H9 (cell line): ENCODE measurements at regions not wholly inside any gene's neighbourhood (a gene's known extent, or its start where the extent isn't known, plus 50 kb on each side); places are given as distances from the start of the nearest gene placed in this dataset.

Source experiments
- DNase-seq: peaks from one replicate; pipeline ENCODE4 v3.0.0-alpha.2; 2017
- H2AFZ ChIP-seq: one replicate; pipeline ENCODE4 v1.6.1; 2013; ENCODE audit warnings: mild to moderate bottlenecking, low read length, control low read depth, moderate library complexity
- H2AK5ac ChIP-seq: 2 replicates; pipeline ENCODE4 v1.6.1; 2013; ENCODE audit warnings: low read length, control low read depth, mixed read lengths; ENCODE audit not compliant: insufficient read length
- H2BK120ac ChIP-seq: one replicate; pipeline ENCODE4 v1.6.1; 2013; ENCODE audit warnings: low read depth, mild to moderate bottlenecking, low read length, control low read depth, inconsistent platforms; ENCODE audit not compliant: poor library complexity, severe bottlenecking
- H2BK12ac ChIP-seq: 2 replicates; pipeline ENCODE4 v1.6.1; 2013; ENCODE audit warnings: low read length, control low read depth, mixed read lengths, low read depth; ENCODE audit not compliant: insufficient read length
- H2BK15ac ChIP-seq: 2 replicates; pipeline ENCODE4 v1.6.1; 2013; ENCODE audit warnings: low read depth, low read length, control low read depth
- H2BK20ac ChIP-seq: one replicate; pipeline ENCODE4 v1.6.1; 2013; ENCODE audit warnings: low read depth, mild to moderate bottlenecking, low read length, control low read depth, inconsistent platforms; ENCODE audit not compliant: poor library complexity, severe bottlenecking
- H2BK5ac ChIP-seq: 2 replicates; pipeline ENCODE4 v1.6.1; 2013; ENCODE audit warnings: low read length, control low read depth, mixed read lengths; ENCODE audit not compliant: insufficient read length
- H3K14ac ChIP-seq: 2 replicates; pipeline ENCODE4 v1.6.1; 2013; ENCODE audit warnings: low read length, control low read depth; ENCODE audit not compliant: insufficient read depth
- H3K18ac ChIP-seq: 2 replicates; pipeline ENCODE4 v1.6.1; 2013; ENCODE audit warnings: low read depth, mild to moderate bottlenecking, mixed read lengths, low read length, control low read depth; ENCODE audit not compliant: insufficient read length
- H3K23ac ChIP-seq: 2 replicates; pipeline ENCODE4 v1.6.1; 2013; ENCODE audit warnings: low read length, control low read depth, mixed read lengths, low read depth; ENCODE audit not compliant: insufficient read length
- H3K23me2 ChIP-seq: 2 replicates; pipeline ENCODE4 v1.6.1; 2013; ENCODE audit warnings: low read depth, mild to moderate bottlenecking, mixed read lengths, low read length, control low read depth; ENCODE audit not compliant: insufficient read length, poor library complexity, severe bottlenecking
- H3K27ac ChIP-seq: 2 replicates; pipeline ENCODE4 v1.5.1; 2013; ENCODE audit warnings: low read length, control low read depth, mixed read lengths, low read depth; ENCODE audit not compliant: insufficient read length
- H3K27me3 ChIP-seq: 2 replicates; pipeline ENCODE4 v1.6.1; 2013; ENCODE audit warnings: low read length, control low read depth, inconsistent platforms; ENCODE audit not compliant: insufficient read depth
- H3K4ac ChIP-seq: 2 replicates; pipeline ENCODE4 v1.6.1; 2013; ENCODE audit warnings: low read depth, mild to moderate bottlenecking, control low read depth, inconsistent platforms, low read length, moderate library complexity
- H3K4me1 ChIP-seq: 2 replicates; pipeline ENCODE4 v1.6.1; 2013; ENCODE audit warnings: low read length, control low read depth, inconsistent platforms; ENCODE audit not compliant: insufficient read depth
- H3K4me2 ChIP-seq: 2 replicates; pipeline ENCODE4 v1.6.1; 2013; ENCODE audit warnings: low read length, control low read depth, mixed read lengths; ENCODE audit not compliant: insufficient read length, insufficient read depth
- H3K56ac ChIP-seq: 2 replicates; pipeline ENCODE4 v1.6.1; 2013; ENCODE audit warnings: low read depth, mild to moderate bottlenecking, mixed read lengths, low read length, control low read depth; ENCODE audit not compliant: insufficient read length
- H3K79me1 ChIP-seq: 2 replicates; pipeline ENCODE4 v1.6.1; 2013; ENCODE audit warnings: low read depth, mild to moderate bottlenecking, moderate library complexity, low read length, control low read depth, inconsistent platforms; ENCODE audit not compliant: insufficient read depth, poor library complexity, severe bottlenecking
- H3K79me2 ChIP-seq: 2 replicates; pipeline ENCODE4 v1.6.1; 2013; ENCODE audit warnings: low read length, control low read depth, inconsistent platforms; ENCODE audit not compliant: insufficient read depth
- H3K9ac ChIP-seq: 2 replicates; pipeline ENCODE4 v1.6.1; 2013; ENCODE audit warnings: low read length, control low read depth, mixed read lengths; ENCODE audit not compliant: insufficient read length; ENCODE audit errors: extremely low read depth
- H3K9me3 ChIP-seq: one replicate; pipeline ENCODE4 v1.6.1; 2013; ENCODE audit warnings: low read depth, low read length, inconsistent platforms; ENCODE audit not compliant: control insufficient read depth
- H3T11ph ChIP-seq: one replicate; pipeline ENCODE4 v1.6.1; 2013; ENCODE audit warnings: mild to moderate bottlenecking, low read length, control low read depth, inconsistent platforms
- H4K20me1 ChIP-seq: one replicate; pipeline ENCODE4 v1.6.1; 2013; ENCODE audit not compliant: control insufficient read depth, insufficient read length, insufficient read depth
- H4K5ac ChIP-seq: 2 replicates; pipeline ENCODE4 v1.6.1; 2013; ENCODE audit warnings: low read depth, mild to moderate bottlenecking, mixed read lengths, low read length, control low read depth; ENCODE audit not compliant: insufficient read length
- H4K8ac ChIP-seq: replicated peaks from 2 replicates; pipeline ENCODE4 v1.6.1; 2013; ENCODE audit warnings: low read length, control low read depth, mixed read lengths, low read depth; ENCODE audit not compliant: insufficient read length
- H4K91ac ChIP-seq: 2 replicates; pipeline ENCODE4 v1.6.1; 2013; ENCODE audit warnings: low read depth, mild to moderate bottlenecking, moderate library complexity, mixed read lengths, low read length, control low read depth; ENCODE audit not compliant: insufficient read length
- H3K27ac Mint-ChIP-seq, 3 experiments: 2 replicates in 2 of 3; 3 replicates in 1 of 3; pipeline ENCODE4 v1.8.0; 2020 to 2021; ENCODE audit warnings: mixed read lengths in 3 of 3, mild to moderate bottlenecking in 1 of 3, moderate library complexity in 1 of 3
- H3K27me3 Mint-ChIP-seq: 2 replicates; pipeline ENCODE4 v1.8.0; 2021; ENCODE audit warnings: low read depth, mild to moderate bottlenecking, moderate library complexity, mixed read lengths
- H3K36me3 Mint-ChIP-seq, 3 experiments: 2 replicates in 2 of 3; 3 replicates in 1 of 3; pipeline ENCODE4 v1.8.0; 2020 to 2021; ENCODE audit warnings: low read depth in 3 of 3, mixed read lengths in 3 of 3; ENCODE audit not compliant: insufficient read depth in 1 of 3
- H3K4me1 Mint-ChIP-seq, 2 experiments: 2 replicates each; pipeline ENCODE4 v1.8.0; 2020; ENCODE audit warnings: mixed read lengths in 2 of 2
- H3K4me3 Mint-ChIP-seq, 2 experiments: 2 replicates in 1 of 2; 3 replicates in 1 of 2; pipeline ENCODE4 v1.8.0; 2020 to 2021; ENCODE audit warnings: mild to moderate bottlenecking in 2 of 2, mixed read lengths in 2 of 2, moderate library complexity in 1 of 2
- H3K9me3 Mint-ChIP-seq, 2 experiments: 2 replicates in 1 of 2; 3 replicates in 1 of 2; pipeline ENCODE4 v1.8.0; 2020; ENCODE audit warnings: mild to moderate bottlenecking in 2 of 2, mixed read lengths in 2 of 2, moderate library complexity in 1 of 2
- CTCF ChIP-seq: fragments of 200-600 bp; sonication (generic); conservative IDR thresholded peaks from 3 replicates; pipeline ENCODE4 v1.8.0; 2021; ENCODE audit warnings: antibody characterized with exemption, mild to moderate bottlenecking
- whole genome bisulfite sequencing: extraction: QIAGEN DNeasy Blood & Tissue Kit; methylation state at CpG from one replicate; pipeline ENCODE4 v1.1.7; 2013; ENCODE audit warnings: missing lambda C conversion rate, low lambda C conversion rate, mixed read lengths; ENCODE audit not compliant: insufficient read length; ENCODE audit errors: extremely low coverage; 5-methylcytosine and 5-hydroxymethylcytosine counted together

DNA sequence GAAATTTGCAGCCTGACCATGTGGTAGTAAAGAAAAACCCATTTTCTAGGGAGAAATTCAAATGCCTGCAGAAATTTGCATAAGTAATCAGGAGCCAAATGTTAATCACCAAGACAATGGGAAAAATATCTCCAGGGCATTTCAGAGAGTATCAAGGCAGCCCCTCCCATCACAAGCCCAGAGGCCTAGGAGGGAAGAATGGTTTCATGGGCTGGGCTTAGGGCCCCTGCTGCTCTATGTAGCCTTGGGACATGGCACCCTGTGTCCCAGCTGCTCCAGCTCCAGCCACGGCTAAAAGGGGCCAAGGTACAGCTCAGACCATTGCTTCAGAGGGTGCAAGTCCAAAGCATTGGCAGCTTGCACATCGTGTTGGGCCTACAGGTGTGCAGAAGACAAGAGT, 117.2 kb upstream of the RALGAPA2 start:
- H3K79me2 ChIP-seq = no peaks in the 10 kb centered on the region
- H2BK12ac ChIP-seq = no peak overlapping the region
- Mint-ChIP-seq H3K4me1 (peaks cover 3 to 5% of the 10 kb centered on the region in 2 experiments), H3K9me3 (peaks cover 25 to 34% of the 10 kb centered on the region in 2 experiments), H3K27ac (no peak overlapping the region), H3K36me3 (peaks cover 13 to 32% (median 23%) of the 10 kb centered on the region in 3 experiments), H3K4me3 (no peak overlapping the region), H3K27me3 (peaks cover 4% of the 10 kb centered on the region)
- H2BK120ac ChIP-seq = no peak overlapping the region
- no peaks in the 10 kb centered on the region for H3K79me1 ChIP-seq
- no peaks in the 10 kb centered on the region for H3K27me3 ChIP-seq
- no peak overlapping the region for H3K56ac ChIP-seq
- H3K9me3 ChIP-seq = no peaks in the 10 kb centered on the region
- H4K5ac ChIP-seq = no peak overlapping the region
- no peak for TF ChIP-seq CTCF
- no peak overlapping the region for H2BK15ac ChIP-seq
- WGBS = no CpG with 5 or more reads among the region's 2 CpGs
- no peak overlapping the region for H3K9ac ChIP-seq
- no peak overlapping the region for H3K4me2 ChIP-seq
- no peak overlapping the region for H3T11ph ChIP-seq
- no peak overlapping the region for H3K27ac ChIP-seq
- no peak for DNase-seq
- H3K23ac ChIP-seq = no peak overlapping the region
- H2AFZ ChIP-seq = no peak overlapping the region
- H3K4ac ChIP-seq = no peak overlapping the region
- H4K20me1 ChIP-seq = no peaks in the 10 kb centered on the region
- no peak overlapping the region for H2BK20ac ChIP-seq
- H3K18ac ChIP-seq = no peak overlapping the region
- no peak overlapping the region for H4K8ac ChIP-seq
- H2AK5ac ChIP-seq = no peak overlapping the region
- no peaks in the 10 kb centered on the region for H3K23me2 ChIP-seq
- no peaks in the 10 kb centered on the region for H3K4me1 ChIP-seq
- H3K14ac ChIP-seq = no peak overlapping the region
- H2BK5ac ChIP-seq = no peak overlapping the region
- no peak overlapping the region for H4K91ac ChIP-seq
